ENCODE measurements at regions not wholly inside any gene's neighbourhood (a gene's known extent, or its start where the extent isn't known, plus 50 kb on each side); places are given as distances from the start of the nearest gene placed in this dataset.

- no peak for DNase-seq
Measured at GRCh38 chr2:192357217-192357616, 162.5 kb upstream of the TMEFF2 start.

GRCh38 chr2:192354512-192355244 lies 159.9 kb upstream of the TMEFF2 start:
- no peak for DNase-seq

GRCh38 chr2:192347542-192347941 lies 152.8 kb upstream of the TMEFF2 start:
- no peak for DNase-seq

GRCh38 chr2:192345287-192345686 lies 150.6 kb upstream of the TMEFF2 start:
- no peak for DNase-seq

- DNase-seq, result no peak
Measured at GRCh38 chr2:192333642-192334041, 138.9 kb upstream of the TMEFF2 start.

- DNase-seq, result no peak
Measured at GRCh38 chr2:192328297-192328696, 133.6 kb upstream of the TMEFF2 start.

- no peak for DNase-seq
Measured at GRCh38 chr2:192327576-192327975, 132.8 kb upstream of the TMEFF2 start.

GRCh38 chr2:192315543-192315942 lies 120.8 kb upstream of the TMEFF2 start:
- DNase-seq, result no peak

- DNase-seq, result no peak
Measured at GRCh38 chr2:192314800-192315481, 120.2 kb upstream of the TMEFF2 start.

- no peak for DNase-seq
Measured at GRCh38 chr2:192313773-192314172, 119.0 kb upstream of the TMEFF2 start.

- no peak for DNase-seq
Measured at GRCh38 chr2:192311701-192312460, 117.1 kb upstream of the TMEFF2 start.

- no peak for DNase-seq
Measured at GRCh38 chr2:192307530-192307929, 112.8 kb upstream of the TMEFF2 start.

GRCh38 chr2:192298664-192299063 lies 103.9 kb upstream of the TMEFF2 start:
- DNase-seq, result no peak

- DNase-seq, result no peak
Measured at GRCh38 chr2:192292478-192292877, 97.7 kb upstream of the TMEFF2 start.

- DNase-seq, result no peak
Measured at GRCh38 chr2:192288295-192288694, 93.6 kb upstream of the TMEFF2 start.

GRCh38 chr2:192286093-192286701 lies 91.5 kb upstream of the TMEFF2 start:
- DNase-seq, result no peak

GRCh38 chr2:192283450-192283849 lies 88.7 kb upstream of the TMEFF2 start:
- DNase-seq, result no peak

- DNase-seq, result no peak
Measured at GRCh38 chr2:192278701-192279100, 84.0 kb upstream of the TMEFF2 start.

- no peak for DNase-seq
Measured at GRCh38 chr2:192277494-192278109, 82.9 kb upstream of the TMEFF2 start.

- no peak for DNase-seq
Measured at GRCh38 chr2:192275632-192276031, 80.9 kb upstream of the TMEFF2 start.

- no peak for DNase-seq
Measured at GRCh38 chr2:192267484-192267883, 72.8 kb upstream of the TMEFF2 start.

GRCh38 chr2:192265751-192266150 lies 71.0 kb upstream of the TMEFF2 start:
- no peak for DNase-seq

GRCh38 chr2:192254444-192254843 lies 59.7 kb upstream of the TMEFF2 start:
- DNase-seq, result no peak

All from stimulated activated CD4-positive, alpha-beta T cell treated with anti-CD3 and anti-CD28 coated beads, Interleukin-4, amount 100 ng/mL, for 1 hour (primary cell).